ENCODE measurements at regions not wholly inside any gene's neighbourhood (a gene's known extent, or its start where the extent isn't known, plus 50 kb on each side); places are given as distances from the start of the nearest gene placed in this dataset.

DNA sequence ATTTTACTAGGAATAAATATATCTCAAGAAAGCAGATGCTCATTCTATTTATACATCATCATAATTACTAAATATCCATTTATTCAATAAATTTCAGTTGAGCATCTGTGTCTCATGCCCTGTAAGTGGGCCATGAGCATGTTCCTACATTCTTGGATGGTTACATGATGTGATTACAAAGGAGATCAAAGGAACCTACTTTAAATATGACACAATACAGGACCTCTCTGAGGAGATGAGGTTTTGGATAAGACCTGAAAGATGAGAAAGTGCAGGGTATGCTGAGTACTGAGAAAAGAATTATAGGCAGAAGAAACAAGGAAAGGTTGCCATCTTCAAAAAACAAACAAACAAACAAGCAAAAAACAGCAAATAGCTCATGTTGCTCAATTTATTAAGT is 105.4 kb upstream of the CNTN1 start:
- no peak for DNase-seq (ENCODE audit: low read depth)
- TF ChIP-seq, protein P1, sequence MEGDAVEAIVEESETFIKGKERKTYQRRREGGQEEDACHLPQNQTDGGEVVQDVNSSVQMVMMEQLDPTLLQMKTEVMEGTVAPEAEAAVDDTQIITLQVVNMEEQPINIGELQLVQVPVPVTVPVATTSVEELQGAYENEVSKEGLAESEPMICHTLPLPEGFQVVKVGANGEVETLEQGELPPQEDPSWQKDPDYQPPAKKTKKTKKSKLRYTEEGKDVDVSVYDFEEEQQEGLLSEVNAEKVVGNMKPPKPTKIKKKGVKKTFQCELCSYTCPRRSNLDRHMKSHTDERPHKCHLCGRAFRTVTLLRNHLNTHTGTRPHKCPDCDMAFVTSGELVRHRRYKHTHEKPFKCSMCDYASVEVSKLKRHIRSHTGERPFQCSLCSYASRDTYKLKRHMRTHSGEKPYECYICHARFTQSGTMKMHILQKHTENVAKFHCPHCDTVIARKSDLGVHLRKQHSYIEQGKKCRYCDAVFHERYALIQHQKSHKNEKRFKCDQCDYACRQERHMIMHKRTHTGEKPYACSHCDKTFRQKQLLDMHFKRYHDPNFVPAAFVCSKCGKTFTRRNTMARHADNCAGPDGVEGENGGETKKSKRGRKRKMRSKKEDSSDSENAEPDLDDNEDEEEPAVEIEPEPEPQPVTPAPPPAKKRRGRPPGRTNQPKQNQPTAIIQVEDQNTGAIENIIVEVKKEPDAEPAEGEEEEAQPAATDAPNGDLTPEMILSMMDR (IDR thresholded peaks at IDR 0.05; ENCODE audit: control insufficient read depth, insufficient read depth, low read depth, low read length, missing control alignments) = no peak
- no peak overlapping the region for H3K4me3 ChIP-seq (ENCODE audit: control insufficient read depth, low read depth, low read length)

DNA sequence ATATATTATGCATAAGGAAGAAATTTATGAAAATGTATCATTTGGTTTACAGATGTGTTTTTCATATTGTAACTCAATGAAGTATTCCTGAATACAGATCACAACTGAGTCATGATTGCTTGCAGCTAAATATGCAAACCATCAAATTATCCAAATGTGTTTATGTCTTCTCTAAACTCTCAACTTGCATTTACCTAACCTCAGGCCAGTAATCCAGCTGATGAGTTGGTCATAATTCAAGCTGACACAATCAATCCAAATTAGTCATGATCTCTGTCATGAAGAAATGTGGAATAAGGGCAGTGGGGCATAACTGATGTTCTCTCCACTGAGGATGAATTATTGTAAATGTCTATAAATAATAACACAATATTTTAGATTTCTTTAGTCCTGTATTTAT is 104.8 kb upstream of the CNTN1 start:
- H3K4me3 ChIP-seq (ENCODE audit: control insufficient read depth, low read depth, low read length) = no peak overlapping the region
- TF ChIP-seq, protein P1 (IDR thresholded peaks at IDR 0.05; ENCODE audit: control insufficient read depth, insufficient read depth, low read depth, low read length, missing control alignments) = no peak
- DNase-seq (ENCODE audit: low read depth) = no peak

DNA sequence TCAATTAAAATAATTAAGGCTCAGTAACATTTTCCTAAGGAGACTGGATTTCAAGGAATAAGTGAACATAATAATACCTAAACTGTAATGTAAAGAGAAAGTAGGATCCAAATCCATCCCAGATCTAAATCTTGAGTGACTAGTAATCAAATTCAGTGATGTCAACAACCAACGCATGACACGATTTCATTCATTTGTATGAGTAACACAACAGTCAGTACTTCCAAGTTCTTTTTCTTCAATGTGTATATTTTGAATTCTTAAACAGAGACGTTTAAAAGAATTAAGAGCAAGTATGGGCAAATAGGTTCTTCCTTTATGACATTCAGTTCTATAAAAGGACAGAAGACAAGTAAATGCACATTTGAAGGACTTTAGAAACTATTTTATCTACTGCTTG is 104.3 kb upstream of the CNTN1 start:
- TF ChIP-seq, protein P1 (IDR thresholded peaks at IDR 0.05; ENCODE audit: control insufficient read depth, insufficient read depth, low read depth, low read length, missing control alignments) = no peak
- DNase-seq (ENCODE audit: low read depth) = no peak

DNA sequence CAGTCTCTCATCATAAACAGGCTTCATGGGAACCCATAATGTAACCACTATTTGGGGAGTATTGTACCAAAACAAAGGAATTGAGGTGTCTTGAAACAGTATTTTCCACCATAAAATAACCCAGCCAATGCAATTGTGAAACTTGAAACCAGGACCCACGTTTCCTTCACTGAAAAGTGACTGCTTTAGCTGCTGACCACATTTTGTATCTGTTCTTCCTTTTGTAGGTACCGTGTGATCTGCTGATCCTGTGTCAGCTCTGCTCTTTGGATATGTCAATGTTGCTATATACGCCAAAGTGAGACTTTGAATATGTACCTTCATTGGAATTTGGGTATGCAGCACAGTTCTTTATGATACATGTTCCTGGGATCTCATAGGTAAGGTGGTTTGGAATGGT is 95.1 kb upstream of the CNTN1 start:
- no peak for DNase-seq (ENCODE audit: low read depth)
- TF ChIP-seq, protein P1 (IDR thresholded peaks at IDR 0.05; ENCODE audit: control insufficient read depth, insufficient read depth, low read depth, low read length, missing control alignments) = no peak
- H3K4me3 ChIP-seq (ENCODE audit: control insufficient read depth, low read depth, low read length) = no peak overlapping the region

More for the DNA sequence above, 104.3 kb upstream of the CNTN1 start:
- no peak overlapping the region for H3K4me3 ChIP-seq (ENCODE audit: control insufficient read depth, low read depth, low read length)

DNA sequence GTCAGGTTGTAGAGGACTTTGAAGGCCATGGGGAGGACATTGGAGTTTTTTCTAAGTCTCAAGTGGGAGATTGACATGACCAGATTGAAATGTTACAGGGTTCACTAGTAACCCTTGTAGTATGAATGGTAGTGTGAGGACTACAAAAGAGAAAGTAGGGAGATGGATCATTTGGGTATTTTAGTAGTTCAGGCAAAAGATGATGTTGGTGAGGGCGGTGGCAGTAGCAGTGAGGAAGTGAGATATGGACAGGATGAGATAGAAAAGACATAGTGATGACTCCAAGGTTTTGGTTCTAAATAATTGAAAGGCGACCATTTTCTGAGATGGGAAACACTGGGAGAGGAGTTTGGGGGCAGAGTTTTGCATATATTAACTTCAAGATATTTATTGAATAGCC is 94.2 kb upstream of the CNTN1 start:
- H3K4me3 ChIP-seq (ENCODE audit: control insufficient read depth, low read depth, low read length) = no peak overlapping the region
- no peak for DNase-seq (ENCODE audit: low read depth)
- TF ChIP-seq, protein P1 (IDR thresholded peaks at IDR 0.05; ENCODE audit: control insufficient read depth, insufficient read depth, low read depth, low read length, missing control alignments) = no peak

DNA sequence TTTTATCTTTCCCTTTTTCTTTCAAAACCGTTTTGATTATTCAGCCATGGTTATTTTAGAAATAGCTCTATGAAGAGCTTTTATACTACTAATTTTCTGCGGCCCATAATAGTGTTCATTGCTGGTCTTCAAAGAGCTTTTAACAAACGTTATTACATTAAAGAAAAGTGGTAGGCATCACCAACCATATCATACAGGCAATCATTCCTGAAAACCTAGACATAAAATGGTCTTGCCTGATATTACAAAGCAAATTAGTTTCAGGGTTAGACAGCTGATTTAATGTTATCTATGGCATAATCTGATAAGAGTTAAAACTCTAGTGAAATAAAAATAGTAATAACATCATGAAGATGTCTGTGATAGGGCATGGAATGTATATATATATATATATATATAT is 89.7 kb upstream of the CNTN1 start:
- no peak overlapping the region for H3K4me3 ChIP-seq (ENCODE audit: control insufficient read depth, low read depth, low read length)
- DNase-seq (ENCODE audit: low read depth) = no peak
- TF ChIP-seq, protein P1 (IDR thresholded peaks at IDR 0.05; ENCODE audit: control insufficient read depth, insufficient read depth, low read depth, low read length, missing control alignments) = no peak

DNA sequence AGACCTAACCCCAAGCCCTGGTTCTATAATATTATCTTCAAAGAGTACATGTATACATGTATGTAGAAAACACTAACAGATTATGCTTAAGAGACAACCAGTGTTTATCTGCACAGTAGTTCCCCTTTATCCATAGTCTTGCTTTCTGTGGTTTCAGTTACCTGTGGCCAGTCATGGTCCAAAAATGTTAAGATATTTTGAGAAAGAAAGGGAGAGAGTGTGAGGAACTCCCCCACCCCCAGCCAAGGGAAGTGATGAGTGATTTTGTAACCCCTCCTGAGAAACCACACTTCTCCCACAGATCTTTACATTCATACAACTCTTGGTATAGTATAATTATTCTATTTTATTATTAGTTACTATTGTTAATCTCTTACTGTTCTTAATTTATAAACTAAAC is 77.3 kb upstream of the CNTN1 start:
- DNase-seq (ENCODE audit: low read depth) = no peak
- no peak overlapping the region for H3K4me3 ChIP-seq (ENCODE audit: control insufficient read depth, low read depth, low read length)
- TF ChIP-seq, protein P1 (IDR thresholded peaks at IDR 0.05; ENCODE audit: control insufficient read depth, insufficient read depth, low read depth, low read length, missing control alignments) = no peak

All from AG09309 (cell line).